Left forelimb (tissue), 1 donor: ENCODE measurements at regions not wholly inside any gene's neighbourhood (a gene's known extent, or its start where the extent isn't known, plus 50 kb on each side); places are given as distances from the start of the nearest gene placed in this dataset.

Experiments
- DNase-seq: peaks from one replicate; pipeline ENCODE4 v3.0.0-alpha.2; 2018; ENCODE audit warnings: low spot score

GRCh38 chr13:105607016-105607415, 928.4 kb downstream of the EFNB2 start:
- no peak for DNase-seq

- DNase-seq: no peak
Observed at GRCh38 chr13:105602956-105603670, 932.3 kb downstream of the EFNB2 start.

DNA sequence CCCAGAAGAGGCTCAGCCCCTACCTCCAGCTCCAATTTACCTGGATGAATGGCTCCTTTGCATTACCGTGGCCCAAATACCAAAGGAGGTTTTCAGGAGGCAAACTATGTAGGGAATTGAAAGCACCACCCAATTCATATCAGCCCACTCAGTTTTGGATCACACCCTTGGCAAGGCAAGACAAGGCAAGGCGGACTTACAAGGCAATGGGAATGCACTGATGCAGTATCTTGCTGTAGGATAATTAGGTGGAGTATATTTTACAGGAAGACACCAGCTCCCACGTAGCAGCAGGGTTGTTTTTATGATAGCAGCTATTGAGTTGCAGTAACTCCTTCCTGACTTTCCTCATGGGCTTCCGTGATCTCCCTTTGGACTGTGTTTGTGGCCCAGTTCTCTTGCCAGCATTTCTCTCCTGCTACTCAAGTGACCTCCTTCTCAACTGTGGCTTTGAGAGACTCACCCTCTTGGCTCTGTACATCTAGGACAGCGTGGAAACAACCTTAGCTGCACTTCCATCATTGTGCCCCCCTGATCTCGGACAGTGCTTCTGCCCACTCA, 935.9 kb downstream of the EFNB2 start:
- DNase-seq: no peak

GRCh38 chr13:105598529-105598928, 936.9 kb downstream of the EFNB2 start:
- DNase-seq: no peak

- no peak for DNase-seq
Observed at GRCh38 chr13:105597573-105597972, 937.9 kb downstream of the EFNB2 start.

- no peak for DNase-seq
Observed at GRCh38 chr13:105595471-105595870, 940.0 kb downstream of the EFNB2 start.

DNA sequence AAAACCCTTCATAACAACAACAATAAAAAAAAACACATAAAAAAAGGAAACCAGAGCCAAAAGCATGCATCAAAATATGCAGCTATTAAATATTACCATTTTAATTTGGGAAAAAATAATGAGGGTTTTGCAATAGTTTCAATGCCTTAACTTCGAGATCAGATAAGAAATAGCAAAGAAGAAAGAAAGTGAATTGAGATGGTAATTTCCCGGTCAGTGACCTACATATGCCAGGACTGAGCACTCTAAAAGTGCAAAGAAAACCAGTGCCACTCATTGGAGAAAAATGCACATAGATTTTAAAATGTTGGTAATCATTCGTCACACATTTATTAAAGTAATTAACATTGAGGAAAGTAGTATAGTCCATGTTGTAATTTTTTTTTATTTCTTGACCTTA, 944.2 kb downstream of the EFNB2 start:
- no peak for DNase-seq

DNA sequence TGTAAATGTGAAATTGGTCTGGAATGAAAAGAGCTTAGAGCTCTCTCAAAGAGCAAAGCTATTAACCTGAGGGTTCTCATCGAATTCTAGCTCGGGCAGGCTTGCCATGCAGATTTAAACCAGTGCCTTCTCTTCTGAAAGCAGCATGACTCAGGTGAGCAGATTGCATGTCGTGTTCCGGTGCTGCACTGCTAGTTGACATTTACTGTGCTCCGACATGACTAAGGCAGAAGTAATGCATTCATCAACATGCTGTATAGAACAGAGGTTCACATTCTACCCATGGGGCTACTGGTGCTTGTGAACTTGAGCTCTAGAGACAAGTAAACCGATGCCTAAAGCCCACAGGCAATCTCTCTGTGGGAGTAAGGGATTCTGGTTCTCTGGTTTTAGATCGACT, 947.7 kb downstream of the EFNB2 start:
- DNase-seq: no peak

- no peak for DNase-seq
Observed at GRCh38 chr13:105579821-105580710, 955.4 kb downstream of the EFNB2 start.

- DNase-seq: no peak
Observed at GRCh38 chr13:105573136-105573535, 962.3 kb downstream of the EFNB2 start.

DNA sequence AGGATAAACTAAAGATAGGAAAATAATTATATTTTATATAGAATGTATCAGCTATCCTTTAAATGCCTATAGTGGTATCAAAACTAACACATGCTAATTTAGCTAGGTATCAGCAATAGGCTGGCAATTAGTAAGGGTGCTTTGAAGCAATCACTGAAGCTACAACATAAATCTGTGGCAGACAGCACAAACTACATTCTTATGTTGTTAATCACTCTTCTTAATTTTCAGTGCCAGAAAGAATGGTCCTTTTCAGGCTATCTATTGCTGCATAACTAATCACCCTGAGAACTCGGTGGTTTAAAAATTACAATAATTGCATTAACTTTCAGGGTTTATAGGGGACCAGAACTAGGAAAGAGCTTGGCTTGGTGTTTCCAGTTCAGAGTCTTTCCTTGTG, 963.1 kb downstream of the EFNB2 start:
- no peak for DNase-seq

DNA sequence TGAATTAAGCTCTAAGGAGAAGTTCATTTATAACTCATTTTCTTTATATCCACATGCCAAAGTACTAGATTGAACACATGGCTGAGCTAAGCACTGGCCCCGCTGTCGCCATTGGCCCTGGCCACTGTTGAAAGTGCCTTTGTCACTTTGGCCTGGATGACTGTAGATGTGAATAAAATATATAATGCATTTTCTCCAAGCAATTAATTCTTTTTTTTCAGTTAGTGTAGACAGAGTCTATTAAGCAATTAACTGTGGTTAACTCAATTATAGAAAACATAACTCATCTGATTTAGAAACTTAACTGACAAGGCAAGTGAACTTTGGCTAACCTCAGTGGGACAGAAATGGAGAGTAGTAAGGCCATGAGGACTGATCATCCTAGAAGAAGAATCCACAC, 965.6 kb downstream of the EFNB2 start:
- DNase-seq: no peak

DNA sequence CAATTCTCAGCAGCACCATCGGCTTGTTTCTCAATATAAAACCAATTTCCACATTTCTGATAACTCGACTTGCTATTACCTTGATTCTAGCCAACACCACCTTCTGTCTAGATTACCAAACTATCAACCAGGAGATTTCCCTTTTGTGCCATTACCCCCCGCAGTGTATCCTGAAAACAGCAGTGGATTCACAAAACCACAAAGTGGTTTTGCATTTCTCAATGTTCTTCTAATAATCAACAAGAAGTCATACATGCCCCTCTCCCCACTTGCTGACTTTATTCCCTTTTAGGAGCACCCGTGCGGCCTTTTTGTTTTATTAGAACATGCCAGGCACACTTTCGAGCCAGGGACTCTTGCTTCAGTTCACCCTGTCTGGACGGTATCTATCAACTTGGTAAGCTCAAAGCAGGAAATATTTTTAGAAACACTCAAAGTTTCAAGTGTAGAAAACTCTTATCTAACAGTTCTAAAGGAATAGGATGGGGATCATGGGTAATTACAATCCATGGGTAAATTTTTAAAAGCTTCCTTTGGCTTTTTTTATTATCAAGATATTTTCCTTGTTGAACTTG, 967.4 kb downstream of the EFNB2 start:
- no peak for DNase-seq

DNA sequence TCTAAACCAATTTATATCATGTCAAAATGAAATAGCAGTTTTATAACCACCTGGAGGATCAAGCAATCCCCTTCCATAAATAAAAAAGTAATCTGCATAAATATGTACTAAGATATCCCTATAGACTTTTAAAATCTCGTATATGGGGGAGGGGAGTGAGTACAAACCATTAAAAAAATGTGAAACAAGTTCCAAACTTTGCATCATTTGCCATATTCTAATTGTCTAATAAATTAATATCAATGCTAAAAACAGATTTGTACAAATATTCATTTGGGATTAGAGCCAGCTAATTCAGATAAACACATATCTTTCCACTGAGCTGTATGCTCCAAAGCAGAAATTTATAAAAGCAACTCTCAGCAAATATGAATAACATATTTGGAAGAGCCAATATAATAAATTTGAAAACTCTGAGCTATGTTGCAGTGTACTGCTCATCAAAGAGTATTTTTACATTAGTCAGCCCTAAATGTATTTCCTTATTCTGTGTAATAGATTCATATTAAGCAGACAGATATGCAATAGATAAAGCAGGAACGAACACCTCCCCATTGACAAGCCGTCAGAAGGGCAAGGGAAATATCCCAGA, 970.2 kb downstream of the EFNB2 start:
- DNase-seq: no peak

DNA sequence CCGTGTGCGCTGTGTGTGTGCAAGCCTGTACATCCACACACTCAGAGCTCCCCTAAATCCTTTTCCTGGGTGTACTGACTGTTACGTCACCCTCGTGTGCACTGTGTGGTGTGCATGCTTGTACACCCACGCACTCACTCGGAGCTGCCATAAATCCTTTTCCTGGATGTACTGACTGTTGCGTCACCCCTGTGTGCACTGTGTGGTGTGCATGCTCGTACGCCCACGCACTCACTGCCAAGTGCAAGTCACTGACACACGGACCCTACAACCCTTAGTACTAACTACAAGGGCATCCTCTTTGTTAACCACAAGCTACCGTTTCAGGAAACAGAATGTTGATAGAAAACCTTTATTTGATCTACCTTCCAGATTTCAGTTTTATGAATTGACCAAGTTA, 983.4 kb downstream of the EFNB2 start:
- no peak for DNase-seq

DNA sequence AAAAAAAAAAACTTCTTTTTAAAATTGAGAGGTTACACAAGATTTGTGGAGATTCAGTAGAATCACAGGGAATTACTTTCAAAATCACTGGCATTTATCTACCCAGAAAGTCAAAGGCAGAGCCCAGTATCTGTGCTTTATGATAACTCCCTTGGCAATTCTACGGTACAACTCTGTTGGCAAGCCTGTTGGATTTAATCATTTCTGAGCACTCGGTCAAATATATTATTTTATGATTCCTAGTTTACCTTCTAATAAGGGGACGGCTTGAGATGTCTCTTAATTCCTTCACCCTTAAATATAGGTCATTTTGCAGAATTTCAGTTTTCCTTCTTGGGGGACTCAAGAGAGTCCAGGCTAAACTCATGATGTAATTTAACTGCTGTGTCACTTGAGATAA, 987.6 kb downstream of the EFNB2 start:
- DNase-seq: no peak

GRCh38 chr13:105545811-105546210, 989.7 kb downstream of the EFNB2 start:
- no peak for DNase-seq

GRCh38 chr13:105543742-105544141, 991.7 kb downstream of the EFNB2 start:
- DNase-seq: no peak

GRCh38 chr13:105541565-105541964, 993.9 kb downstream of the EFNB2 start:
- no peak for DNase-seq

- no peak for DNase-seq
Observed at GRCh38 chr13:105538346-105538745, 997.1 kb downstream of the EFNB2 start.

DNA sequence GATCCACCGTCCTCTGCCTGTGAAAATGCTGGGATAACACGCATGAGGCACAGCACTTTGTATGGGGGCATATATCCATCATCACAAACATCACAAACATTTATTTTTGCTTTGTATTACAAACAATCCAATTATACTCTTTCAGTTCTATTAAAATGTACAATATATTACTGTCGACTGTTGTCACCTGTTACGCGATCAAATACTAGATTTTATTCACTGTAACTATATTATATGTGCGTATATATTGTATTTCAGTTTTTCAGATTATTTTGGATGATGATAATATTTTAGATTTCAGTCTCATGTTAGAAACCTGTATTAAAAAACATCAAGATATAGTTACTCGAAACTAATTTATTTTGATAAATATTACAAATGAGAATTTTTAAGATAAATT, 998.3 kb downstream of the EFNB2 start:
- DNase-seq: no peak

- no peak for DNase-seq
Observed at GRCh38 chr13:105530468-105530867, 1005.0 kb downstream of the EFNB2 start.
